ENCODE measurements at regions not wholly inside any gene's neighbourhood (a gene's known extent, or its start where the extent isn't known, plus 50 kb on each side); places are given as distances from the start of the nearest gene placed in this dataset.
A peak's percentile ranks its signal among the peaks of the same experiment; 100 is the strongest.

DNA sequence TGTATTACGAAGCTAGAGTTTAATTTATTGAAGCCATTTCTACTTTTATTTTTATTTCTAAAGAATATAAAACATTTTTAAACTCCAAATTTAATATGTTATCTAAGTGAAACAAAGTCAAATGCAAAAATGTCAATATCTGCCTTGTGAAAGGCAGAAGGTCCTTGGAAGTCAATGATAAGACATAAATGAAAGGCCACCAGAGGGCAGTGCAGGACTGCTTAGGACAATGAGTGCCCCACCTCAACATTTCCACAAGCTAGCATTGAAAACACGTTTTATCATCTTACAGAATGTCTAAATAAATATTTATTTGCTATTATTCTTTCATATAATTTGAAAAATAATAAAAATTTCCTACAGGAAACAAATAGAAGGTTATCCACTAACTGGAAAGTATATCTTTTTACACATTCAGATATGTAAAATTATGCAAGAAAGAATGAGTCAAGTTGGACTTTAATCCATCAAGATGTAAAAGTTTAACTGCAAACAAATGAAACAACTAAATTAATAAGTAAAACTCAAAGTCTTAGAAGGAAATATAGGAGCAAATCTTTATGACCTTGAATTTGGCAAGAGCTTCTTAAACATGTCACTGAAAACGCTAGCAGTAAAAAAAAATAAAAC lies 140.1 kb upstream of the FMN2 start:
- H3K23ac ChIP-seq (ENCODE audit: low read depth, low read length, poor library complexity), result no peak overlapping the region
- H2AFZ ChIP-seq (ENCODE audit: low read length), result no peak overlapping the region
- H3K4me3 ChIP-seq (ENCODE audit: low read length in 2 of 2), result no peak overlapping the region
- no peak overlapping the region for H2BK5ac ChIP-seq (ENCODE audit: low read length)
- no peak overlapping the region for H3K4ac ChIP-seq (ENCODE audit: low read length)
- no peaks in the 10 kb centered on the region for H3K27me3 ChIP-seq (ENCODE audit: control insufficient read depth in 3 of 3, insufficient read depth in 3 of 3, low read depth in 1 of 3, low read length in 3 of 3)
- no peak overlapping the region for H3K18ac ChIP-seq (ENCODE audit: low read length)
- no CpG with 5 or more reads among the region's 3 CpGs for WGBS, 2 donors (ENCODE audit: extremely low coverage in 2 of 2, insufficient read length in 2 of 2, insufficient replicate concordance in 1 of 2)
- no peak overlapping the region for H4K8ac ChIP-seq (ENCODE audit: low read depth, low read length)
- no peak overlapping the region for H3K14ac ChIP-seq (ENCODE audit: low read length)
- H2BK120ac ChIP-seq (ENCODE audit: low read depth, low read length), result no peak overlapping the region
- no peaks in the 10 kb centered on the region for H3K79me1 ChIP-seq (ENCODE audit: low read depth, low read length)
- H2BK12ac ChIP-seq (ENCODE audit: low read length), result no peak overlapping the region
- no peaks in the 10 kb centered on the region for H3K36me3 ChIP-seq (replicated peaks in 1 of 2; ENCODE audit: control insufficient read depth in 2 of 2, insufficient read depth in 2 of 2, low read length in 2 of 2)
- no peaks in the 10 kb centered on the region for H3K4me1 ChIP-seq (ENCODE audit: control insufficient read depth in 2 of 2, insufficient read depth in 1 of 2, low read depth in 1 of 2, low read length in 2 of 2)
- H3K27ac ChIP-seq (replicated peaks; ENCODE audit: low read length), result no peak overlapping the region
- H4K91ac ChIP-seq (ENCODE audit: low read depth, low read length, poor library complexity), result no peak overlapping the region
- no peak overlapping the region for H2BK15ac ChIP-seq (ENCODE audit: low read length)
- no peak overlapping the region for H3K4me2 ChIP-seq (ENCODE audit: insufficient read depth, low read length, poor library complexity, severe bottlenecking)
- no peak overlapping the region for H3K9ac ChIP-seq (ENCODE audit: low read depth, low read length, poor library complexity)
- H3K9me3 ChIP-seq (replicated peaks in 1 of 2; ENCODE audit: control insufficient read depth in 2 of 2, insufficient read depth in 1 of 2, low read depth in 1 of 2, low read length in 2 of 2), result no peaks in the 10 kb centered on the region
- peak; percentile 52 for DNase-seq (ENCODE audit: low spot score)
- H2AK5ac ChIP-seq (ENCODE audit: low read depth, low read length), result no peak overlapping the region

DNA sequence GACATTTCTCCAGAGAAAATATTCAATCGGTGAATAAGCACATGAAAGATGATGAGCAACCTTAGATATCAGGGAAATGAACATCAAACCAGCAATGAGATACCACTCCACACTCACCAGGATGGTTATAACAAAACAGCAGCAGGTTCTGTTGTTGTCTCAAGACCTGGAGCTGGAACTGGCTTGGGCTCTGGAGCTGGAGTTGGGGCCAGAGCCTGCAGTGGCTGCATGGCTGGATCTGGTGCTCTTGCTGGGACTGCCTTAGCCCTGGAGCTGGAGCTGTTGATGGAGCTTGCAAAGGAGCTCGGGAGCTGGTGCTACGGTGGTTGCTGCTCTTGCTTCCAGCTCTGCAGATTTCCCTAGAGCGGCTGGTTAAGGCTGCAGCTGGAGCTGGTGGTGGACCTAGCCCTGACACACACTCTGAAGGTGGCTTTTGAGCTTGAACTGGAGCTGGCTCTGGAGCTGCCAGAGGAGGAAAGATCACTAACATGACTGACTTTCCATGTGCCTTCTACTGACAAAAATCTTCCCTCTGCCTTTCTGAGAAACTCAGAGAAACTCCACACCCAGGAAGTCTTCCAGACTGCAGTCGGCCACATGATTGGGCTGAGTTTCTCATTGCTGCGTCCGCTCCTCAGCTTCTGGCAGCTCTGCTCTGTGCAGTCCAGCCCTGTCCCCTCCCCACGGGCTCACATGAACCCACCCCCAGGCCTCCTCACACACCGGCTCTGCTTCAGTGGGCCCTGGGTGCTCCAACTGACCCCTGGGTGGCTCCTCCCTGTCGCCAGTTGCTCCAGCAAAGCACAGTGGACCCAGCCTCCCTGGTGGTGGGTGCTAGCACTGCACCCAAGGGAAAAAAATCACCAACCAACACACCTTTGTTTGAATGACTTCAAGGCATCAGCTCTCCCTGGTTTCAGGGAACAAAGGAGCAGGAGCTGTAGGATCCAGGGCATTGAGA lies 139.1 kb upstream of the FMN2 start:
- no peaks in the 10 kb centered on the region for H3K9me3 ChIP-seq (replicated peaks in 1 of 2; ENCODE audit: control insufficient read depth in 2 of 2, insufficient read depth in 1 of 2, low read depth in 1 of 2, low read length in 2 of 2)

DNA sequence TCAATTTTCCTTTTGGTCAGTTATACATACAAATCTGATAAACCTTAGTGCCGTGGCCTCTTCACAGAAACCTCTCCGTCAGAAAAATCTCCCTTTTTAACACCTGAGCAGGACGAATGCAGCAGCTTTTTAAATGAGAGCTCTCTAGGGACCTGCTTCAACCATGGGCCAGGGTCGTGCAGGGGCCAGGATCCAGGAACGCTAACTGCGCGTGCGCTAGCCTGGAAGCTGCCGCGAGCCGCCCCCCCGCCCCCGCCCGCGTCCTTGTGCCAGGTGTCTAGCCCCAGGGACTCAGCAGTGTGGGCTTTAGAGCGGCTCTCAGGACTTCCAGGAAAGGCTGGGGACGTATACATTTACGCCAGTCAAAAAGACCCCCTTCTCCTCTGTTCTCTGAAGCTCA lies 136.8 kb upstream of the FMN2 start:
- Histone ChIP-seq H3K4me3 (ENCODE audit: low read length in 2 of 2) (no peak overlapping the region), H3K79me1 (ENCODE audit: low read depth, low read length) (no peaks in the 10 kb centered on the region), H2BK5ac (ENCODE audit: low read length) (no peak overlapping the region), H3K4ac (ENCODE audit: low read length) (no peak overlapping the region), H3K9ac (ENCODE audit: low read depth, low read length, poor library complexity) (no peak overlapping the region), H4K91ac (ENCODE audit: low read depth, low read length, poor library complexity) (no peak overlapping the region), H3K18ac (ENCODE audit: low read length) (no peak overlapping the region), H3K27me3 (ENCODE audit: control insufficient read depth in 3 of 3, insufficient read depth in 3 of 3, low read depth in 1 of 3, low read length in 3 of 3) (no peaks in the 10 kb centered on the region), H3K9me3 (replicated peaks in 1 of 2; ENCODE audit: control insufficient read depth in 2 of 2, insufficient read depth in 1 of 2, low read depth in 1 of 2, low read length in 2 of 2) (no peaks in the 10 kb centered on the region), H3K4me1 (ENCODE audit: control insufficient read depth in 2 of 2, insufficient read depth in 1 of 2, low read depth in 1 of 2, low read length in 2 of 2) (no peaks in the 10 kb centered on the region), H2BK12ac (ENCODE audit: low read length) (no peak overlapping the region), H2AK5ac (ENCODE audit: low read depth, low read length) (no peak overlapping the region), H3K23ac (ENCODE audit: low read depth, low read length, poor library complexity) (no peak overlapping the region), H3K14ac (ENCODE audit: low read length) (no peak overlapping the region), H2BK15ac (ENCODE audit: low read length) (no peak overlapping the region), H4K8ac (ENCODE audit: low read depth, low read length) (no peak overlapping the region), H3K36me3 (replicated peaks in 1 of 2; ENCODE audit: control insufficient read depth in 2 of 2, insufficient read depth in 2 of 2, low read length in 2 of 2) (no peaks in the 10 kb centered on the region), H2AFZ (ENCODE audit: low read length) (no peak overlapping the region), H3K27ac (replicated peaks; ENCODE audit: low read length) (no peak overlapping the region), H3K4me2 (ENCODE audit: insufficient read depth, low read length, poor library complexity, severe bottlenecking) (no peak overlapping the region), H2BK120ac (ENCODE audit: low read depth, low read length) (no peak overlapping the region)
- WGBS, 2 donors (ENCODE audit: extremely low coverage in 2 of 2, insufficient read length in 2 of 2, insufficient replicate concordance in 1 of 2), result no CpG with 5 or more reads among the region's 18 CpGs
- DNase-seq (ENCODE audit: low spot score), result no peak

More for the DNA sequence above, 139.1 kb upstream of the FMN2 start:
- no peak overlapping the region for H3K9ac ChIP-seq (ENCODE audit: low read depth, low read length, poor library complexity)
- no peak overlapping the region for H3K27ac ChIP-seq (replicated peaks; ENCODE audit: low read length)
- no peak overlapping the region for H2BK15ac ChIP-seq (ENCODE audit: low read length)
- H3K14ac ChIP-seq (ENCODE audit: low read length), result no peak overlapping the region
- no peak overlapping the region for H3K4me3 ChIP-seq (ENCODE audit: low read length in 2 of 2)
- no CpG with 5 or more reads among the region's 10 CpGs for WGBS, 2 donors (ENCODE audit: extremely low coverage in 2 of 2, insufficient read length in 2 of 2, insufficient replicate concordance in 1 of 2)
- no peaks in the 10 kb centered on the region for H3K4me1 ChIP-seq (ENCODE audit: control insufficient read depth in 2 of 2, insufficient read depth in 1 of 2, low read depth in 1 of 2, low read length in 2 of 2)
- no peak overlapping the region for H2BK120ac ChIP-seq (ENCODE audit: low read depth, low read length)
- H4K91ac ChIP-seq (ENCODE audit: low read depth, low read length, poor library complexity), result no peak overlapping the region
- no peak overlapping the region for H3K4me2 ChIP-seq (ENCODE audit: insufficient read depth, low read length, poor library complexity, severe bottlenecking)
- H3K79me1 ChIP-seq (ENCODE audit: low read depth, low read length), result no peaks in the 10 kb centered on the region
- H3K27me3 ChIP-seq (ENCODE audit: control insufficient read depth in 3 of 3, insufficient read depth in 3 of 3, low read depth in 1 of 3, low read length in 3 of 3), result no peaks in the 10 kb centered on the region
- no peak overlapping the region for H3K18ac ChIP-seq (ENCODE audit: low read length)
- no peak overlapping the region for H2AK5ac ChIP-seq (ENCODE audit: low read depth, low read length)
- no peak for DNase-seq (ENCODE audit: low spot score)
- H2BK5ac ChIP-seq (ENCODE audit: low read length), result no peak overlapping the region
- no peaks in the 10 kb centered on the region for H3K36me3 ChIP-seq (replicated peaks in 1 of 2; ENCODE audit: control insufficient read depth in 2 of 2, insufficient read depth in 2 of 2, low read length in 2 of 2)
- H2BK12ac ChIP-seq (ENCODE audit: low read length), result no peak overlapping the region
- H3K4ac ChIP-seq (ENCODE audit: low read length), result no peak overlapping the region
- H2AFZ ChIP-seq (ENCODE audit: low read length), result no peak overlapping the region
- H3K23ac ChIP-seq (ENCODE audit: low read depth, low read length, poor library complexity), result peak overlapping the region; percentile 14
- H4K8ac ChIP-seq (ENCODE audit: low read depth, low read length), result no peak overlapping the region

DNA sequence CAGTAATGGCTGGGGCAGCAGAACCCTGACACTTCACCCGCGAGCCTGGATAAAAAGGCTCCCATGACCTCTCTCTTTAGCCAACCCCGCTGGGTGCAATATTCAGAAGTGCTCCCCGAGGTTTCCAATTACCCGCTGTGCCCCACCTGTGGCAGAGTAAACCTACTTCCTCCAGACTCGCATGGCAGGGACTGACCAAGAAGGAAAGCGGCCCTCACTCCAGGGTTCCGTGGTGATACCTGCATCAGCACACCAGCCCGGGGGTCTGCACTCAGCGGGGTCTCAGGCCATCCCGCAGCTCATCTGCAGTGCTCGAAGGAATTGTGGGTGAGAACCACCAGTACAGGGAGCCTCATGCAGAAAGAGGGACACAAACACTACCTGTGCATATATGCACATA lies 136.3 kb upstream of the FMN2 start:
- Histone ChIP-seq H3K27me3 (ENCODE audit: control insufficient read depth in 3 of 3, insufficient read depth in 3 of 3, low read depth in 1 of 3, low read length in 3 of 3) (no peaks in the 10 kb centered on the region), H3K4me1 (ENCODE audit: control insufficient read depth in 2 of 2, insufficient read depth in 1 of 2, low read depth in 1 of 2, low read length in 2 of 2) (no peaks in the 10 kb centered on the region), H2BK120ac (ENCODE audit: low read depth, low read length) (no peak overlapping the region), H3K4me2 (ENCODE audit: insufficient read depth, low read length, poor library complexity, severe bottlenecking) (no peak overlapping the region), H2BK15ac (ENCODE audit: low read length) (no peak overlapping the region), H3K79me1 (ENCODE audit: low read depth, low read length) (no peaks in the 10 kb centered on the region), H4K91ac (ENCODE audit: low read depth, low read length, poor library complexity) (no peak overlapping the region), H2AK5ac (ENCODE audit: low read depth, low read length) (no peak overlapping the region), H2BK5ac (ENCODE audit: low read length) (no peak overlapping the region), H3K14ac (ENCODE audit: low read length) (no peak overlapping the region), H3K18ac (ENCODE audit: low read length) (no peak overlapping the region), H4K8ac (ENCODE audit: low read depth, low read length) (no peak overlapping the region), H3K4me3 (ENCODE audit: low read length in 2 of 2) (no peak overlapping the region), H3K4ac (ENCODE audit: low read length) (no peak overlapping the region), H3K9me3 (replicated peaks in 1 of 2; ENCODE audit: control insufficient read depth in 2 of 2, insufficient read depth in 1 of 2, low read depth in 1 of 2, low read length in 2 of 2) (no peaks in the 10 kb centered on the region), H3K36me3 (replicated peaks in 1 of 2; ENCODE audit: control insufficient read depth in 2 of 2, insufficient read depth in 2 of 2, low read length in 2 of 2) (no peaks in the 10 kb centered on the region), H2BK12ac (ENCODE audit: low read length) (no peak overlapping the region), H3K23ac (ENCODE audit: low read depth, low read length, poor library complexity) (no peak overlapping the region), H2AFZ (ENCODE audit: low read length) (no peak overlapping the region), H3K9ac (ENCODE audit: low read depth, low read length, poor library complexity) (no peak overlapping the region), H3K27ac (replicated peaks; ENCODE audit: low read length) (no peak overlapping the region)
- WGBS, 2 donors (ENCODE audit: extremely low coverage in 2 of 2, insufficient read length in 2 of 2, insufficient replicate concordance in 1 of 2), result no CpG with 5 or more reads among the region's 12 CpGs
- DNase-seq (ENCODE audit: low spot score), result no peak
